ENCODE measurements at regions not wholly inside any gene's neighbourhood (a gene's known extent, or its start where the extent isn't known, plus 50 kb on each side); places are given as distances from the start of the nearest gene placed in this dataset.

- no peak for TF ChIP-seq GATA2 (IDR thresholded peaks at IDR 0.05; ENCODE audit: low read depth, low read length)
- no peak for TF ChIP-seq GATA3 (IDR thresholded peaks at IDR 0.05; ENCODE audit: low read depth, low read length)
Observed at GRCh38 chr15:93152360-93152759, 63.3 kb upstream of the RGMA start.

All from SH-SY5Y (cell line).